ENCODE measurements at regions not wholly inside any gene's neighbourhood (a gene's known extent, or its start where the extent isn't known, plus 50 kb on each side); places are given as distances from the start of the nearest gene placed in this dataset.

DNA sequence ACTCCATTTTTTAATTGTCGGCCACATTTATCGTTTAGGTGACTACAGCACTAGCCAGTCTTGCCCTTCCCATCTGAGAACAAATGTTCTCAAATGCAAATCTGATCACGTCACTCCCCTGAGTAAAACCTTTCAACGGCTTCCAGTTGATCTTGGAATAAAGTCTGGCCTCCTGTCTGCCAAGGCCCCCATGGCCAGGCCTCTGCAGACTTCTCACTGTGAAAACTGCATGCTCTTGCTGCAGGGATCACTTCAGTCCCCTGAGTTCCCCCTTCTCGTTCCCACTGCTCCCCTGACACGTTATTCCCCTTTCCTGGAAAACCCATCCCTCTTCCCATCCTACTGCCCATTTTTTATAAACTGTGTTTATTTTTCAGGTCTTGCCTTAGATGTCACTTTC lies 124.1 kb upstream of the NEBL start:
- DNase-seq: no peak
- Histone ChIP-seq H3K4me3 (ENCODE audit: low read length in 2 of 2) (no peak overlapping the region), H3K36me3 (ENCODE audit: control insufficient read depth in 1 of 2, insufficient read depth in 2 of 2, low read length in 1 of 2) (no peaks in the 10 kb centered on the region), H3K27ac (ENCODE audit: low read depth in 1 of 2, low read length in 2 of 2) (no peak overlapping the region), H3K9me3 (ENCODE audit: control insufficient read depth, low read length) (no peaks in the 10 kb centered on the region), H3K27me3 (ENCODE audit: control insufficient read depth in 1 of 2, insufficient read depth in 2 of 2, low read length in 1 of 2) (no peaks in the 10 kb centered on the region), H3K4me1 (ENCODE audit: control insufficient read depth in 1 of 2, insufficient read depth in 2 of 2, low read length in 2 of 2) (no peaks in the 10 kb centered on the region)
- intact Hi-C loops (cut with DNase I): no loop called here
- peak; percentile 24 for ATAC-seq (ENCODE audit: low FRiP score)
- WGBS, 2 donors: 21 to 24% methylated on average over 6 of the region's 6 CpGs

- H3K27me3 ChIP-seq (ENCODE audit: control insufficient read depth in 1 of 2, insufficient read depth in 2 of 2, low read length in 1 of 2): no peaks in the 10 kb centered on the region
- intact Hi-C loops (cut with DNase I): no loop called here
- no peaks in the 10 kb centered on the region for H3K36me3 ChIP-seq (ENCODE audit: control insufficient read depth in 1 of 2, insufficient read depth in 2 of 2, low read length in 1 of 2)
- no peaks in the 10 kb centered on the region for H3K9me3 ChIP-seq (ENCODE audit: control insufficient read depth, low read length)
- H3K27ac ChIP-seq (ENCODE audit: low read depth in 1 of 2, low read length in 2 of 2): no peak overlapping the region
- 96 to 97% methylated on average over 7 of the region's 7 CpGs for WGBS, 2 donors
- ATAC-seq (ENCODE audit: low FRiP score) (peak; percentile 17), DNase-seq (no peak)
- H3K4me1 ChIP-seq (ENCODE audit: control insufficient read depth in 1 of 2, insufficient read depth in 2 of 2, low read length in 2 of 2): no peaks in the 10 kb centered on the region
- H3K4me3 ChIP-seq (ENCODE audit: low read length in 2 of 2): no peak overlapping the region
These were observed 123.4 kb upstream of the NEBL start for GRCh38 chr10:21020545-21020944.

GRCh38 chr10:21019436-21019835 lies 122.3 kb upstream of the NEBL start:
- no peaks in the 10 kb centered on the region for H3K9me3 ChIP-seq (ENCODE audit: control insufficient read depth, low read length)
- no peak overlapping the region for H3K27ac ChIP-seq (ENCODE audit: low read depth in 1 of 2, low read length in 2 of 2)
- ATAC-seq (ENCODE audit: low FRiP score): no peak
- no peaks in the 10 kb centered on the region for H3K4me1 ChIP-seq (ENCODE audit: control insufficient read depth in 1 of 2, insufficient read depth in 2 of 2, low read length in 2 of 2)
- intact Hi-C loops (cut with DNase I): no loop called here
- H3K4me3 ChIP-seq (ENCODE audit: low read length in 2 of 2): no peak overlapping the region
- H3K27me3 ChIP-seq (ENCODE audit: control insufficient read depth in 1 of 2, insufficient read depth in 2 of 2, low read length in 1 of 2): no peaks in the 10 kb centered on the region
- WGBS, 2 donors: 74 to 81% methylated on average over 6 of the region's 6 CpGs
- H3K36me3 ChIP-seq (ENCODE audit: control insufficient read depth in 1 of 2, insufficient read depth in 2 of 2, low read length in 1 of 2): no peaks in the 10 kb centered on the region
- no peak for DNase-seq

- Histone ChIP-seq H3K36me3 (ENCODE audit: control insufficient read depth in 1 of 2, insufficient read depth in 2 of 2, low read length in 1 of 2) (no peaks in the 10 kb centered on the region), H3K9me3 (ENCODE audit: control insufficient read depth, low read length) (no peaks in the 10 kb centered on the region), H3K27me3 (ENCODE audit: control insufficient read depth in 1 of 2, insufficient read depth in 2 of 2, low read length in 1 of 2) (no peaks in the 10 kb centered on the region), H3K4me3 (ENCODE audit: low read length in 2 of 2) (no peak overlapping the region), H3K4me1 (ENCODE audit: control insufficient read depth in 1 of 2, insufficient read depth in 2 of 2, low read length in 2 of 2) (no peaks in the 10 kb centered on the region), H3K27ac (ENCODE audit: low read depth in 1 of 2, low read length in 2 of 2) (no peak overlapping the region)
- ATAC-seq (ENCODE audit: low FRiP score) (no peak), DNase-seq (no peak)
- intact Hi-C loops (cut with DNase I): no loop called here
- 61 to 66% methylated on average over 4 of the region's 4 CpGs for WGBS, 2 donors
These were observed 118.7 kb upstream of the NEBL start for GRCh38 chr10:21015851-21016250.

- DNase-seq (no peak), ATAC-seq (ENCODE audit: low FRiP score) (no peak)
- Histone ChIP-seq H3K4me3 (ENCODE audit: low read length in 2 of 2) (no peak overlapping the region), H3K36me3 (ENCODE audit: control insufficient read depth in 1 of 2, insufficient read depth in 2 of 2, low read length in 1 of 2) (no peaks in the 10 kb centered on the region), H3K4me1 (ENCODE audit: control insufficient read depth in 1 of 2, insufficient read depth in 2 of 2, low read length in 2 of 2) (no peaks in the 10 kb centered on the region), H3K27me3 (ENCODE audit: control insufficient read depth in 1 of 2, insufficient read depth in 2 of 2, low read length in 1 of 2) (no peaks in the 10 kb centered on the region), H3K9me3 (ENCODE audit: control insufficient read depth, low read length) (no peaks in the 10 kb centered on the region), H3K27ac (ENCODE audit: low read depth in 1 of 2, low read length in 2 of 2) (no peak overlapping the region)
- intact Hi-C loops (cut with DNase I): no loop called here
- 85 to 95% methylated on average over 3 of the region's 3 CpGs for WGBS, 2 donors
These were observed 117.0 kb upstream of the NEBL start for GRCh38 chr10:21014141-21014540.

DNA sequence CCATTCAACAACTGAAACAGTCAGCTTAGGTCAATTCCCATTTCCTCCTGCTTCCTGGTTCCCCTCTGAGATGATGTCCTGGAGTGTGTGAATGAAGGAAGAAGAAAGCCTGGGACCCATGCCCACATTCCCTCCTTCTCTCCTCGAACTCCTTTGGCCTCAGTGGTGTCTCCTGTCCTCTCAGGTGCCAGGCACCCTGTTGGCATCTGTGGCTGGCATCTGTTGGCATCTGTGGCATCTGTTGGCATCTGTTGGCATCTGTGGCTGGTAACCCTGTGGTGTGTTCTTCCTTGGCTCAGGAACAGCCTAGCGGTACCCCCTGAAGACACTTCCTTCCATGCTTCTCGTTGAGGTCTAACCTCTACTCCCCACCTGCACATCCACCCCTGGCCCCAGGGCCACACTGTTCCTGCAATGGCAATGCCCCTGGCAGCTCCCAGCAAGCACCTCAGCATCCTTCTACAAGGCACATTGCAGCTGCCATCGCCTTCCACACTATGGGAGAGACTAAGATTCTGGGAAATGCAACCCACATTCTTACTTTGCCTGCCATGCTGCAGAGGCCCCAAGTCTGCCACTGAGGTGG lies 114.4 kb upstream of the NEBL start:
- Histone ChIP-seq H3K4me3 (ENCODE audit: low read length in 2 of 2) (no peak overlapping the region), H3K27me3 (ENCODE audit: control insufficient read depth in 1 of 2, insufficient read depth in 2 of 2, low read length in 1 of 2) (no peaks in the 10 kb centered on the region), H3K4me1 (ENCODE audit: control insufficient read depth in 1 of 2, insufficient read depth in 2 of 2, low read length in 2 of 2) (no peaks in the 10 kb centered on the region), H3K36me3 (ENCODE audit: control insufficient read depth in 1 of 2, insufficient read depth in 2 of 2, low read length in 1 of 2) (no peaks in the 10 kb centered on the region), H3K9me3 (ENCODE audit: control insufficient read depth, low read length) (no peaks in the 10 kb centered on the region), H3K27ac (ENCODE audit: low read depth in 1 of 2, low read length in 2 of 2) (no peak overlapping the region)
- intact Hi-C loops (cut with DNase I): no loop called here
- ATAC-seq (ENCODE audit: low FRiP score): no peak
- no peak for DNase-seq
- WGBS, 2 donors: 90 to 97% methylated on average over 4 of the region's 4 CpGs

- ATAC-seq (ENCODE audit: low FRiP score) (no peak), DNase-seq (no peak)
- no peaks in the 10 kb centered on the region for H3K36me3 ChIP-seq (ENCODE audit: control insufficient read depth in 1 of 2, insufficient read depth in 2 of 2, low read length in 1 of 2)
- intact Hi-C loops (cut with DNase I): no loop called here
- no peaks in the 10 kb centered on the region for H3K27me3 ChIP-seq (ENCODE audit: control insufficient read depth in 1 of 2, insufficient read depth in 2 of 2, low read length in 1 of 2)
- H3K9me3 ChIP-seq (ENCODE audit: control insufficient read depth, low read length): peaks cover 1% of the 10 kb centered on the region
- no peak overlapping the region for H3K4me3 ChIP-seq (ENCODE audit: low read length in 2 of 2)
- H3K4me1 ChIP-seq (ENCODE audit: control insufficient read depth in 1 of 2, insufficient read depth in 2 of 2, low read length in 2 of 2): no peaks in the 10 kb centered on the region
- H3K27ac ChIP-seq (ENCODE audit: low read depth in 1 of 2, low read length in 2 of 2): no peak overlapping the region
- WGBS, 2 donors: 95 to 96% methylated on average over 3 of the region's 3 CpGs
These were observed 113.5 kb upstream of the NEBL start for GRCh38 chr10:21010615-21011014.

- peaks cover 1% of the 10 kb centered on the region for H3K9me3 ChIP-seq (ENCODE audit: control insufficient read depth, low read length)
- intact Hi-C loops (cut with DNase I): no loop called here
- no peak overlapping the region for H3K4me3 ChIP-seq (ENCODE audit: low read length in 2 of 2)
- H3K4me1 ChIP-seq (ENCODE audit: control insufficient read depth in 1 of 2, insufficient read depth in 2 of 2, low read length in 2 of 2): no peaks in the 10 kb centered on the region
- no peaks in the 10 kb centered on the region for H3K27me3 ChIP-seq (ENCODE audit: control insufficient read depth in 1 of 2, insufficient read depth in 2 of 2, low read length in 1 of 2)
- no peaks in the 10 kb centered on the region for H3K36me3 ChIP-seq (ENCODE audit: control insufficient read depth in 1 of 2, insufficient read depth in 2 of 2, low read length in 1 of 2)
- no peak overlapping the region for H3K27ac ChIP-seq (ENCODE audit: low read depth in 1 of 2, low read length in 2 of 2)
- DNase-seq (no peak), ATAC-seq (ENCODE audit: low FRiP score) (no peak)
- WGBS, 2 donors: 91 to 93% methylated on average over 6 of the region's 6 CpGs
These were observed 106.2 kb upstream of the NEBL start for GRCh38 chr10:21003240-21003822.

GRCh38 chr10:21002091-21002878 lies 105.2 kb upstream of the NEBL start:
- WGBS, 2 donors: 61 to 72% methylated on average over 11 of the region's 11 CpGs
- no peaks in the 10 kb centered on the region for H3K4me1 ChIP-seq (ENCODE audit: control insufficient read depth in 1 of 2, insufficient read depth in 2 of 2, low read length in 2 of 2)
- no peaks in the 10 kb centered on the region for H3K36me3 ChIP-seq (ENCODE audit: control insufficient read depth in 1 of 2, insufficient read depth in 2 of 2, low read length in 1 of 2)
- no peaks in the 10 kb centered on the region for H3K27me3 ChIP-seq (ENCODE audit: control insufficient read depth in 1 of 2, insufficient read depth in 2 of 2, low read length in 1 of 2)
- intact Hi-C loops (cut with DNase I): no loop called here
- DNase-seq: no peak
- H3K27ac ChIP-seq (ENCODE audit: low read depth in 1 of 2, low read length in 2 of 2): no peak overlapping the region
- H3K4me3 ChIP-seq (ENCODE audit: low read length in 2 of 2): no peak overlapping the region
- no peak for ATAC-seq (ENCODE audit: low FRiP score)
- peaks cover 1% of the 10 kb centered on the region for H3K9me3 ChIP-seq (ENCODE audit: control insufficient read depth, low read length)
